Body of pancreas (tissue), 4 donors: ENCODE measurements at regions not wholly inside any gene's neighbourhood (a gene's known extent, or its start where the extent isn't known, plus 50 kb on each side); places are given as distances from the start of the nearest gene placed in this dataset.

Source experiments
- ATAC-seq: fragments of 150-250 bp; one replicate; pipeline ENCODE4 v1.9.1; 2016
- DNase-seq, 4 donors: peaks; one replicate each; pipeline ENCODE4 v3.0.0-alpha.2; 2019
- H3K27ac ChIP-seq, 4 donors: fragments of 200-600 bp; sonication (generic); 1 replicate in 3 of 4; 2 replicates in 1 of 4; pipeline versions ENCODE4 v1.5.1 to v1.6.1; 2016 to 2019; ENCODE audit warnings: mild to moderate bottlenecking in 1 of 4, mixed read lengths in 1 of 4, moderate library complexity in 1 of 4
- H3K27me3 ChIP-seq, 2 donors: fragments of 200-600 bp; sonication (generic); one replicate each; pipeline ENCODE4 v1.6.0; 2016; ENCODE audit warnings: mild to moderate bottlenecking in 1 of 2
- H3K36me3 ChIP-seq, 2 donors: fragments of 200-600 bp; sonication (generic); replicated peaks in 1 of 2; 2 replicates each; pipeline ENCODE4 v1.5.1; 2016; ENCODE audit warnings: low read depth in 2 of 2; ENCODE audit not compliant: insufficient read depth in 1 of 2
- H3K4me1 ChIP-seq: fragments of 200-600 bp; sonication (generic); one replicate; pipeline ENCODE4 v1.6.0; 2016
- H3K4me3 ChIP-seq, 2 donors: fragments of 200-600 bp; sonication (generic); 1 replicate in 1 of 2; 2 replicates in 1 of 2; pipeline ENCODE4 v1.5.1; 2016 to 2019
- H3K9me3 ChIP-seq, 3 donors: fragments of 200-600 bp; sonication (generic); 1 replicate in 2 of 3; 2 replicates in 1 of 3; pipeline ENCODE4 v1.5.1; 2016
- CTCF ChIP-seq, 7 experiments: fragments of 450-650 bp in 4 of 7; fragments of 200-600 bp in 3 of 7; sonication (generic) in 3 of 7; IDR thresholded peaks; one replicate each; pipeline ENCODE4 v1.5.1; 2016 to 2019; ENCODE audit warnings: antibody characterized with exemption in 7 of 7
- POLR2A ChIP-seq, 3 donors: fragments of 450-650 bp; IDR thresholded peaks; one replicate each; pipeline ENCODE4 v1.6.1; 2016; ENCODE audit warnings: antibody characterized with exemption in 3 of 3, mild to moderate bottlenecking in 2 of 3
- WGBS, 2 donors: methylation state at CpG; one replicate each; pipeline ENCODE4 v1.1.5; 2017; 5-methylcytosine and 5-hydroxymethylcytosine counted together
- intact Hi-C: fragments of 100-400 bp; cut with DNase I; formaldehyde crosslinking; loops from one replicate; pipeline ENCODE4 v1.15.1; 2023

- intact Hi-C loops: no loop called here
- Histone ChIP-seq H3K27me3 (no peaks in the 10 kb centered on the region), H3K4me3 (no peak overlapping the region), H3K36me3 (no peaks in the 10 kb centered on the region), H3K27ac (no peak overlapping the region), H3K9me3 (no peaks in the 10 kb centered on the region), H3K4me1 (no peaks in the 10 kb centered on the region)
- TF ChIP-seq POLR2A (IDR thresholded peaks at IDR 0.05) (no peak), CTCF (IDR thresholded peaks at IDR 0.05) (no peak)
- 51 to 59% methylated on average over 4 of the region's 4 CpGs for WGBS, 2 donors
- DNase-seq (no peak), ATAC-seq (no peak)
Observed at GRCh38 chr4:10273030-10273429, 156.4 kb upstream of the WDR1 start.

- ATAC-seq: no peak
- intact Hi-C loops: no loop called here
- WGBS, 2 donors: 43 to 52% methylated on average over 2 to 5 of the region's 5 CpGs
Observed at GRCh38 chr4:10272511-10272910, 155.9 kb upstream of the WDR1 start.

DNA sequence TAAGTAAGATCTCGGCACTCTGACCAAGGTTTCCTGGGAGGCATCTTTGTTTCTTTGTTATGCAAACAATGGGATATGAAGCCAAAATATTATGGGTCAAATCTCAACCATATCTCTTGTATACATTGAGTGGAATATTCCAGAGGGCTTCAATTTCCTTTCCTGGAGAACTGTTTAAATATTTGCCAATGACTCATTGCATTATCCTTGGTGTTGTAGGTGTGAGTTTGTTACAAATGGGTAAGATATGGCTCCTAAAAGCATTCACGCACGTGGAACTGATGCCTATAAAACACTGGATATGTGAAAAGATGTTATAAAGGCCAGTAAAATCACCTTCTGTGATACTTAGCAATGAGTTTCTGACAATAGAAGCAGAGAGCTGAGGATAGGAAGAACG lies 150.5 kb upstream of the WDR1 start:
- no peaks in the 10 kb centered on the region for H3K4me1 ChIP-seq
- intact Hi-C loops: no loop called here
- H3K27ac ChIP-seq: no peak overlapping the region
- DNase-seq: no peak
- WGBS, 2 donors: 46 to 50% methylated on average over 4 of the region's 4 CpGs
- no peaks in the 10 kb centered on the region for H3K27me3 ChIP-seq
- no peak overlapping the region for H3K4me3 ChIP-seq
- H3K36me3 ChIP-seq: no peaks in the 10 kb centered on the region
- H3K9me3 ChIP-seq: no peaks in the 10 kb centered on the region
- TF ChIP-seq POLR2A (IDR thresholded peaks at IDR 0.05): no peak
- TF ChIP-seq CTCF (IDR thresholded peaks at IDR 0.05): no peak
- ATAC-seq: no peak

More at GRCh38 chr4:10272511-10272910, 155.9 kb upstream of the WDR1 start:
- H3K27ac ChIP-seq: no peak overlapping the region
- TF ChIP-seq CTCF (IDR thresholded peaks at IDR 0.05): no peak
- TF ChIP-seq POLR2A (IDR thresholded peaks at IDR 0.05): no peak
- no peaks in the 10 kb centered on the region for H3K4me1 ChIP-seq
- DNase-seq: no peak
- H3K9me3 ChIP-seq: no peaks in the 10 kb centered on the region
- H3K27me3 ChIP-seq: no peaks in the 10 kb centered on the region
- H3K4me3 ChIP-seq: no peak overlapping the region
- no peaks in the 10 kb centered on the region for H3K36me3 ChIP-seq

- WGBS, 2 donors: 33 to 41% methylated on average over 2 of the region's 2 CpGs
- Histone ChIP-seq H3K9me3 (no peaks in the 10 kb centered on the region), H3K27me3 (no peaks in the 10 kb centered on the region), H3K27ac (no peak overlapping the region), H3K4me1 (no peaks in the 10 kb centered on the region), H3K36me3 (no peaks in the 10 kb centered on the region), H3K4me3 (no peak overlapping the region)
- no peak for TF ChIP-seq POLR2A (IDR thresholded peaks at IDR 0.05)
- TF ChIP-seq CTCF (IDR thresholded peaks at IDR 0.05): no peak
- DNase-seq (no peak), ATAC-seq (no peak)
- intact Hi-C loops: no loop called here
Observed at GRCh38 chr4:10260777-10261176, 144.2 kb upstream of the WDR1 start.

DNA sequence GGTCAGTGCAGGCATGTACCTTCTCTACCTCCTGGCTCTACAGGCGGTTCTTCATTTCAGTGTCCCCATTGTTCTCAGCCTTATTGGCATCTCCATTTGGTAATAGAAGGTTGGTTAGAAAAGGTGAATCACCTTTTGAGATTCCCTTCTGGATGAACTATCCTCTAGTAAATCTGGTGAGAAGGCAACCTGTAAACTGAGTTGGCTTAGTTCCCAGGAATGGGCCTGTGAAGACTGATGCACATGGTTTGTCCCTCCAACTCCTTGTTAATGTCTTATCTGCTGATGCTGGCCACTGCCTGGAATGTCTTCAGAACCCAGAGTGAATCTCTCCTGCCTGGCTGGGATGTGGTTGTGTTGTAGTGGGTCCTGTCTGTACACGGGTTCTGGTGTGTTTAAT lies 143.4 kb upstream of the WDR1 start:
- 44 to 64% methylated on average over 2 of the region's 2 CpGs for WGBS, 2 donors
- no peaks in the 10 kb centered on the region for H3K36me3 ChIP-seq
- no peak overlapping the region for H3K4me3 ChIP-seq
- H3K27me3 ChIP-seq: no peaks in the 10 kb centered on the region
- no peak overlapping the region for H3K27ac ChIP-seq
- intact Hi-C loops: no loop called here
- no peak for DNase-seq
- ATAC-seq: no peak
- H3K9me3 ChIP-seq: no peaks in the 10 kb centered on the region
- H3K4me1 ChIP-seq: no peaks in the 10 kb centered on the region
- TF ChIP-seq CTCF (IDR thresholded peaks at IDR 0.05) (no peak), POLR2A (IDR thresholded peaks at IDR 0.05) (no peak)
